ENCODE measurements at regions not wholly inside any gene's neighbourhood (a gene's known extent, or its start where the extent isn't known, plus 50 kb on each side); places are given as distances from the start of the nearest gene placed in this dataset.

DNA sequence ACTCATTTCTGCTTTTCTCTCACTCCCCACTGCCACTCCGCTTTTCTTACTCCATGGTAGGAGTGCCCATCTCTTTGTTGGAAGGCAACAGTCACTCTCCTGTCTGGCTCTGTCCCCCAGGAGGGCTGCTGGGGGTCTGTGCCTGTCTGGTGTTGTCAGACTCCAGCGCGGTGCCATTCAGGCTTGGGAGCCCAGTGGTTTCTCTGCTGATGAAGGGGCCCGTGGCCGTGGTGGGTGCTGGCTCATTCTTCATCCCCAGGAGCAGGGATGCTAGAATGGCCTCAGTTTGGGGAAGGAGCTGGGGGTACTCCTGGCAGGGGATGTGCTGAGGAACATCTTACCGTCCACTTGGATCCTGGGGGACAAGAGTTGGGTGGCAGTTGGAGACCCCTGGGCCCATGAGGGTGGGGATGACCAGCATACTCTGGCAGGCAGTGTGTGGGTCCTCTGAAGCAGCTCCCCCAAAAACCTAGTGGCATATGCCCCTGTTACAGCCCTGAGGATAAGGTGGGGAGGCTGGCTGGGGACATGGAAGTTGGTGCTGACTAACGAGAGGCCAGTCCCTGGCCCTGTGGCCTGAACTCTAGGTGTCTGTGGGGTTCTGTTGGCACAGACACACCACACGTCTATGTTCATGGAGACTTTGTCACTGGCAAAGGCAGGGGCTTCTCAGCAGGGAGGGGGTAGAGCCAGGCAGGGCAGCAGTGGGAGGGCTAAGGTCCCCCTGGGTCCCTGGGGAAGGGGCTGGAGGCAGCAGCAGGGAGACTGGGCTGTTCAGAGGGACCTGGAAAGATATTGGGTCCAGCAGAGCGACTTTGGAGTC lies 102.8 kb upstream of the RET start:
- no peak for DNase-seq

- no peak for DNase-seq
Observed at GRCh38 chr10:42974693-42975002, 102.2 kb upstream of the RET start.

- no peak for DNase-seq
Observed at GRCh38 chr10:42975005-42975493, 101.8 kb upstream of the RET start.

DNA sequence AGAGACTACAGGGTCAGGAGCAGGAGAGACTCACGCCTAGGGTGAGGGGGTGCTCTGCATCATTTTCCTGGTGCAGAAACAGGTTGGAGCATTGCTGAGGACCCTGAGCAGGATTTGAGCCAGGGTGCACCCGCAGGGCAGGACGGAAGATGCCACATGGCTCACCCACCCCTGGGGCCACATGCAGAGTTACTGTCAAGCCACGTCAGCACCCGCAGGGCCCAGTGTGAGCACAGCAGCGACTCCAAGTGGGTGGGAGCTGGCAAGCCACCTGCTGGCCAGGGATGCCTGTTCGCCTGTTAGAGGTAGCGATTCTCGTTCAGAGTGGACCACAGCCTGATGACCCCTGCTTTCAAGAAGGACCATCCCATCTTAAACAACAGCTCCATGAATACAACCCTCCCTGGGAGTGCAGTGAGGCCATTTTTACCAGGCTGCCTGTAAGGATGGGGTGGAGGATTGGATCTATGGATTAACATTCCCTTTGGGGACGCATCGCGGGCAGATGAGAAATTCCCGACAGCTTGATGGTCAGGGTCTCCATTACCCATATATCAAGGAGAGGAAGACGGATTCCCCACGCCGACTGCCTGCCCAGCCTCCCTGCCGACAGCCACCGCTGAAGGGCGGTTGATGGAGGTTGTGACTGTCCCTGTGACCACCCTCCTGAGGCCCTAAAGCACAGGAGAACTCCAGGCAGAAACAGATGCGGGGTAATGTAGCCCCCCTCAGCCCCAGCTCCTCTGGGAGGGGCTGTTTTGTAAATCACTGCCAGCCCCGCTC lies 101.1 kb upstream of the RET start:
- DNase-seq = no peak

GRCh38 chr10:42976351-42977031 lies 100.4 kb upstream of the RET start:
- no peak for DNase-seq

DNA sequence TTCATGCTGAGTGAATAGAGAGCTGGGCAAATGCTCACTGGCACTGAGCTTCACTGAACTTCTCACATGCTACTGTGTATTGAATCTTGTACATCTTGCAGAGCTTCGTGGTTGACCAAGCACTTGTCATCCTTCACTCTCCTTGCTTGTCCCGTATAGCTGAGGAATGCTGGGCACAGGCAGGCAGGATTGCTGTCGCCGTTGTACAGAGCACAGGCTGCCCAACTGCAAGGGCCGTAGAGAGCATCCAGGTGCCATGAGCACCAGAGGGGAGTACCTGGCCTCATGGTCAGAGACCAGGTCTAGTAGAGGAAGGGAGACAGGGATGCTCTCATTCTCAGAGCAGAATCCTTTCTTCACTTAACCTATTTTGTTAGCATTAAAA lies 99.8 kb upstream of the RET start:
- DNase-seq = no peak

- no peak for DNase-seq
Observed at GRCh38 chr10:42979181-42979580, 97.7 kb upstream of the RET start.

DNA sequence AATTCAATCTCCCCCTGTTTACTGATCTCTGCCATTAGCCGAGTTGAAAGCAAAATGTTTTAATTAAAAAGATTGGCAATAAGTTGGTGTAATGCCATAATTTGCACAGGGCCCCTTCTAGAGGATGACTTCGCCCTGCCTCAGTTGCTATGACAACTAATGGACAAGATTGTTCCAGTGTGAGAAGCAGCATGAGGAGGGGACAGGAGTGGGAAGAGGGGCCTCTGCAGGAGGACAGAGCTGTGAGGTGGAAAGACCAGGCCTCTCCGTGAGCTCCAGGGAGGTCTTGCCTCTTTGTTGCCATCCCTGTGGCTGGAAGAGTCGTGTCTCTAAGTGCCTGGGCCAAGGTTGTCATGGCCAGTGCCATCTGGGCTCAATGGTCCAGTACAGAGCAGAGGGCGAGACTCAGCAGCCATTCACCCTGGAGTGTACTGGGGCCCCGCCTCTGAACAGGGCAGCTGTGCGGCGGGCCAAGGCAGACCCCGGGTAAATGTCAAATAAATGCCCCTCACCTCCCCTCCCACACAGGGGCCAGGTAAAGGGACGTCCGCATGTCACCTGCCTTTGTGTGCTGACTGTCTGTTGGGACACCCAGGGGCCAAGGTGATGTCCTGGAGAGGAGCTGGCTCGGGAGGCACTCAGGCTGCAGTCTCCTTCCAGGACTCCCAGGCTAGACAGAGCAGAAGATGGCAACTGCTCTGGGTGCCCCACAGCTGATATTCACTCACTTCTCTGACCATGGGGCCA lies 97.0 kb upstream of the RET start:
- DNase-seq = no peak

- no peak for DNase-seq
Observed at GRCh38 chr10:42980553-42981357, 96.1 kb upstream of the RET start.

GRCh38 chr10:42981358-42982236 lies 95.3 kb upstream of the RET start:
- DNase-seq = no peak

- DNase-seq = no peak
Observed at GRCh38 chr10:42982891-42983506, 93.9 kb upstream of the RET start.

- no peak for DNase-seq
Observed at GRCh38 chr10:42983591-42983990, 93.3 kb upstream of the RET start.

GRCh38 chr10:42984035-42984610 lies 92.7 kb upstream of the RET start:
- DNase-seq = no peak

- no peak for DNase-seq
Observed at GRCh38 chr10:42984761-42985325, 92.0 kb upstream of the RET start.

- no peak for DNase-seq
Observed at GRCh38 chr10:42985436-42986316, 91.2 kb upstream of the RET start.

GRCh38 chr10:42986633-42987032 lies 90.2 kb upstream of the RET start:
- DNase-seq = no peak

- no peak for DNase-seq
Observed at GRCh38 chr10:42987121-42987541, 89.7 kb upstream of the RET start.

DNA sequence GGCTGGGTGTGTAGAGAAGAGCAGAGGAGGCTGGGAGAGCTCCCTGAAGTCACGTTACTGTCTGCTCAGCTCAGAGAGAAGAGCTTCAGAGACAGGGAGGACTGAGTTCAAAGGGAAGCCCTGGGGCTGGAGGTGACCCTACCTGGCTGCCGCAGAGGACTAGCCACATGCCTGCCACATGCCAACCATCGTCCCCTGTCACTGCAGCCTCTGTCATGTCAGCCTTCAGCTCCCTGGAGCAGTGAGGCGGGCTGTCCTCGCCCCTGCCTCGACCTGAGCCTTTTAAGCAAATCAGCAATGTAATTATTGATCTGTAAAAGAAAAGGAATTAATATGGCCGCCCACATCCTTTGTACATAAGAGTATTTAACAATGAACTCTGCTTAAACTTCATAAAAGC lies 89.3 kb upstream of the RET start:
- no peak for DNase-seq

- DNase-seq = no peak
Observed at GRCh38 chr10:42988069-42988468, 88.8 kb upstream of the RET start.

Measured in retina (tissue), 1 donor.